T-helper 9 cell (primary cell): ENCODE measurements at regions not wholly inside any gene's neighbourhood (a gene's known extent, or its start where the extent isn't known, plus 50 kb on each side); places are given as distances from the start of the nearest gene placed in this dataset.

Source experiments
- DNase-seq: peaks from one replicate; pipeline ENCODE4 v3.0.0-alpha.2; 2020

GRCh38 chr6:43879722-43880121 lies 109.7 kb downstream of the VEGFA start:
- DNase-seq: no peak

- DNase-seq: no peak
These were observed 108.9 kb downstream of the VEGFA start for GRCh38 chr6:43878823-43879495.

DNA sequence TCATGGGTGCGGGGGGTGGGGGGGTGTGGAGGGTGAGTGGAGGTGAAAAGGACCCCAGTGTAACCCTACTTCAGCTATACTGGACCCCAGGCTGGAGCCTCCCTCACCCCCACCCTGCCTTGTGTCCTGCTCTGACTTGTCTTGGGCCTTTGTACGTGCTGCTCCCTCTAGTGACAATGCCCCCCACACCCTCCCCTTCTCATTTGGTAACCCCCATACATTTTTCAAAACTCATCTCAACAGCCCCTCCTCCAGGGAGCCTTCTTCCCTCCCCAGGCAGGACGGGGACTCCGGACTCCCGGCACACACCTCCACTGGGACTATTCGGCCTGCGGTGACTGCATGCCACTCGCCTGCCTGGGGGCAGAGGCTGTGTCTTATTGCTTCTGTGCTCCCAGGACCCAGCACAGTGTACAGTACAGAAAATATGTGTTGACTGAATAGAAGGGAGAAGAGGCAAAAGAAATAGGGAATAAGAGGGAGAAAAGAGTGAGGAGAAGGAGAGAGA lies 108.2 kb downstream of the VEGFA start:
- no peak for DNase-seq

- DNase-seq: no peak
These were observed 107.6 kb downstream of the VEGFA start for GRCh38 chr6:43877463-43878126.

- DNase-seq: no peak
These were observed 107.0 kb downstream of the VEGFA start for GRCh38 chr6:43877036-43877435.

GRCh38 chr6:43876602-43877001 lies 106.6 kb downstream of the VEGFA start:
- no peak for DNase-seq

GRCh38 chr6:43875849-43876572 lies 106.0 kb downstream of the VEGFA start:
- DNase-seq: no peak

- DNase-seq: no peak
These were observed 105.0 kb downstream of the VEGFA start for GRCh38 chr6:43874814-43875590.

DNA sequence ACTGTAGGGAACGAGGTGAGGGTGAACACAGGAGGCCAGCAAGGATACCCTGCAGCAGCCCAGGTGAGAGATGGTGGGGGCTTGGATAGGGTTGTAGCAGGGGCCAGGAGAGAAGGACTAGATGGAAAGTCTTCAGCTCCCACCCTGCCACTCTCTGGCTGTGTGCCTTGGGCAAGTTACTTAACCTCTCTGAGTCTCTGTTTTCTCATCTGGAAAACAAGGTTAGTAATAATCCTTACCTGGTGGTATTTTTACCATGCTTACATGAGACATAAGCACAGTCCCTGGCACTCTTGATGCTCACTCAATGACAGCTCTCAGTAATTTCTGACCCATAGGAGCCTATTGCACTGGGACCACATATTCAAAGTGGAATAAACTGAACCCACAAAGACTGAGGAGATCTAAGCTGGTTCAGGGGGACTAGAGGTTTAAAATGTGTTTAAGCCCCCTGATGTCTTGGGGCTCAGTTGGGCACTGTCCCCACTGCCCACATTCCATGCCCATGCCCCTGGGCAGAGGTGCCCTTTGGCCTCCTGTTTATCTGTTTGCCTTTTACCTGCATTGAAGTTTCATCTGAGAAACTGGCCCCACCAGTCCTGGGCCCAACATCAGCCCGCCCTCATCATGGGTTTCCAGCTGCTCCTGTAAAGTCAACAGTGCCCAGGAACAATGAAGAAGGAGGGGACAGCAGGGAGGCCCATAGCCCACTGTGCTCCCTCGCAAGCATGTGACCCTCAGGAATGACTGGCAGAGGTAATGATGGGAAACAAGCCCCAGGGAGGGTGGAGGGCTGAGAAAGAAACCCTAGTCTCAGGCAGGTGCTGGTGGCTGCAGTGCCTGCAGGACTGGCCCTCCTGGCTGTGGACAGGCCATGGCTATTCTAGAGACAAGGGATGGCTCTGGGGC lies 104.0 kb downstream of the VEGFA start:
- no peak for DNase-seq

- DNase-seq: no peak
These were observed 101.9 kb downstream of the VEGFA start for GRCh38 chr6:43871933-43872332.

DNA sequence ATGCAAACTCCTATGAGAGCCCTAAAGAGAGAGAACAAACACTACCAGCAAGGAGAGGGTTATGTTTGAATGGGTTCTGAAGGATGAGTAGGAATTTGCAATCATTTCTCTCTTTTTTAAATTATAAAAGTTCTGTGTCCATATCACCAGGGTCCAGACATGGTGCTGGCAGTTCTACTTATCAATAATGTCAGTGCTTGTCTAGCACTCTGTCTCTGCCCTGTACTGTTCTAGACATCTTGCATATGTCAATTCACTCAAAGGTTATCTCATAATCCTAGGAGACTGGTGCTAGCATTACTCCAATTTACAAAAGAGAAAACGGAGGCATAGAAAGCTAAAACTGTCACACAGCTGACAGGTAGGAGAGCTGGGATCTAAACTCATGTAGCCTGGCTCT lies 101.3 kb downstream of the VEGFA start:
- no peak for DNase-seq

DNA sequence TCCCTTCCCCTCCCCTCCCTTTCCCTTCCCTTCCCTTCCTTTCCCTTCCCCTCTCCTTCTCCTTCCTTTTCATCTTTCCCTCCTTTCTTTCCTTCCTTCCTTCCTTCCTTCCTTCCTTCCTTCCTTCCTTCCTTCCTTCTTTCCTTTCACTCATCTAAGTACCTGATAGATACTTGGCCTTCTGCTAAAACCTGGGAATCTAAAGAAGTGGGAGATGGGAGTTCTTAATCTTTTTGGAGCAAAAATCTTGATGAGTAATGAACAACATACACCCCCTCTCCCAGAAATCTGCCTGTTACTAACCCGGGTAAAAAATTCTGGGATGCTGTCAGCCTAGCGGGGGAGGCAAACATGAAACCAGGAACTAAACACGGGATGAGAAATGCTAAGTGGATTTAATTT lies 100.7 kb downstream of the VEGFA start:
- DNase-seq: no peak

GRCh38 chr6:43869792-43870659 lies 100.0 kb downstream of the VEGFA start:
- no peak for DNase-seq

DNA sequence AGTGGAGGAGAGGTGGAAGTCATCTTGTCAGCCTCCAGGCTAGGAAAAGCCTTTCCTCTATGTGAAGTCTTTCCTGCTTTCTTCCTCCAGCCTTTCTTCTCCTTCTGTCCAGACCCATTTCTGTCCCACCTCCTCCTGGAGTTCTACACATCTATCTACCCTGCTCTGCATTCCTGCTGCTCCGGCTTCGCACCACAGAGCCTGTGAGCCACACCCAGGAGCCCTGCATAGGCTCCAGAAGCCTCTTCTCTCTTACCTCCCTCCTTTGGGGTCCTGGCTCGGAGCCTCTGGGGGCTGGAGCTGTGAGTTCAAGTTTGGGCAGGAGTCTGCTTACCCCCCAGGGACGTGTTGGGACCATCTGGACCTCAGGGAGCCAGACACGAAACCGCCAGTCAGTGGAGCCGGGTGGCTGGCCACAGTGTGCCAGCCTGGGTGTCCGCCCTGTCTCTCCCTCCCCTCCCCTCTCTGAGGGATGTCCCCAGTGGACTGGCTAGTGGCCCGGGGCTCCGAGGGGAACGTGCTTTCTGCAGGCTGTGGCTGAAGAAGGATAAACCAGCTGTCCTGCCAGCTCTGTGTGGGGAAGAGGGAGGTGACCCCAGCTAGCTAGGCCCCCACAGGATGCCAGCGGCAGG lies 99.2 kb downstream of the VEGFA start:
- no peak for DNase-seq

DNA sequence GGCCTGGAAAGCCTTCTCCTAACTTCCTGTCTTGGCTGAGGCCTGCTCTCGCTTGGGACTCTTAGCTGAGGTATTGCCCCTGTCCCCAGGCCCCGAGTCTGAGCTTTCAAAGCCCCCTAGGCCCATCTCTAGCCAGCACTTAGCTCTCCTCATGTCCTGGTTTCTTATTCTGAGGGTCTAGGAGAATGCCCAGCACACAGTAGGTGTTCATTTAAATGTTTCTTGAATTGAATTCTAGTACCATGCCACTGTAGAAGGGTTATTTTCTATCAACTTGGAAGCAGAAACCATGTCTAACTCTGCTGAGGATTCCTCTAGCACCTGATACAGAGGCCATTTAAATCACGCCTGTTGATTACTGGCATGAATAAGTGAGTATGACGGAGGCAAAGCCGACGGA lies 98.5 kb downstream of the VEGFA start:
- no peak for DNase-seq

DNA sequence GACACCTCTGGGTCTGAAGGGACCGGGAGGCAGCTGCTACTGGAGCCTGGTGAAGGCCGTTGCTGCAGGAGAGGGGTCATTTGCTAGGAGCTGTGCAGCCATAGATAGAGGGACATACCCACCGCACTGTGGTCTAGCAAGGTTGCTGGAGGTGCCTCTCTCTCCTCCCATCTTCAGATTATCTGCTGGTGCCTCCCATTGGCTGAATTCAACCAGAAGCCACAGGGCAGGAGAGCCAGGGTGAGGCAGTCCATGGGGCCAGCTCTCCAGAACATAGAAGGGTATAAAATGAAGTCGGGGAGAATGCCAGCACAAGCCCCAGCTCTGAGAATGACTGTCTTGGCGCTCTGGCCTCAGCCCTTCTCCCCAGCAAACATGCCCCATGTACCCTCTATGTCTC lies 98.0 kb downstream of the VEGFA start:
- DNase-seq: no peak

DNA sequence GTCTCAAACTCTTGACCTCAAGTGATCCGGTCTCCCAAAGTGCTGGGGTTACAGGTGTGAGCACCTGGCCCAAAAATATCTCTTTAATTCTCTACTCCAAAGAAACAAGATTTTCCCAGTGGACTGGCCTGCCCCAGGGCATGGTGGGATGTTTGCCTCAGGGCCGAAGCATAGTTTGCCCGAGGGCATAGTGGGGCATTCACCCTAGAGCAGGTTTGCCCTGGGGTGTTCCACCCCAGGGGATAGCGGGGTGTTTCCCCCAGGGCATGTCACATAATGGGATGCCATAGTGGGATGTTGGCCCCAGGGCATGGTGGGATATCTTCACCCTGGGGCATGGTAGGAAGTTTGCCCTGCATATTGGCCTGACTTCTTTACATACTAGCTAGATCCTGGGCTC lies 97.2 kb downstream of the VEGFA start:
- no peak for DNase-seq

- DNase-seq: no peak
These were observed 96.1 kb downstream of the VEGFA start for GRCh38 chr6:43865932-43866645.

DNA sequence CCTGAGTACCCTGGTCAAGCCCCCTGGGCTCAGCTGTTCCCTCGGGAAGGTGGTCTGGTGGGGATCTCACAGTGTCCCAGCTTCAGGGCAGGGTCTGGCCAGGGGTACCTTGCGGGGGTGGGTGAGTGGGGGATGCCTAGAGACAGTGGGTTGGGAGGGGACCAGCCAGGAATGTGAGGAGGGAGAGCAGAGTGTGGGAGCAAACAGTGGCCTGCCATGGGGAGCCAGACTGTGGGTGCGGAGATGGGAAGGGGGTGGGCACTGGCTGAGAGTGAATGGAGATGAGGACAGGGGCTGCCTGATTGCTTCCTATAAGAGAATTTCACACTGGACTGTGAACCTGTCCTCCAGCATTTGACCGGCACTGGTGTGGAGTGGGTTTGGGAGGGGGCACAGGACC lies 95.1 kb downstream of the VEGFA start:
- DNase-seq: no peak

DNA sequence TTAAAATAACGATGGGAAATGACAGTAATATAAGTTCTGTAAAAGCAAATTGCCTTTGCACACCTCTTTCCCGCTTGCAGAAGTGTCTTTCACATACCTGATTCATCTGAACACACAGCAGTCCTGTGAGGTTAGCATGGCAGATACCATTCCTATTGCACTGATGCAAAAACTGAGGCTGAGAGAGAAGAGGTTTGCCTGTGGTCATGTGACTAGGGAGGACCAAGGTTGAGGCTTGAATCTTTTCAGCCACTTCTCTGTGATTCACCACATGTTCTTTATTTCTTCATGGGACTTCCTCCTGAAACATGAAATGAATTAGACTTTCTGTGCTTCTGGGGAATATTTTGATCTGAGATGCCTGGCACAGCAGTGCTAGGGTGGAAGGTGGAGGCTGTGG lies 92.9 kb downstream of the VEGFA start:
- DNase-seq: no peak
